ENCODE measurements at regions not wholly inside any gene's neighbourhood (a gene's known extent, or its start where the extent isn't known, plus 50 kb on each side); places are given as distances from the start of the nearest gene placed in this dataset.

DNA sequence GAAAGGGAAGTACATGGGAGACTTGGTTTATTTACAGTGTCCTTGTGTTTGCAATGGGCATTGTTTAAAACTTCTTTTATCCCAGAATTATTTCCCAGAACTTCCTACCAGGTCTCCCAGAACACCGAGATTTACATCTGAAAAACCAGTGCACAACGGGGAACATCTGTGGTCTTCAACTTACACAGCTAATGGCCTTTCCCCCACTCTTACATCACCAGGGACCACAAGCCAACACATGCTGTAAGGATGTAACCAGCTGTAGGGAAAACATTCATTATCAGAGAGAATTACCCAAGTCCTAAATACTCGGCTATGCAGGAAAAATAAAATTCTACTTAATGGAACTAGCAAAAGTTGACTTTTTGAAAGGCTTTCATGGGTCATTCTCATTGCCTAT, 267.6 kb downstream of the DUSP6 start:
- Histone ChIP-seq H3K9me3 (ENCODE audit: insufficient read depth, low read depth) (no peaks in the 10 kb centered on the region), H3K27me3 (ENCODE audit: insufficient read depth, low read depth) (no peaks in the 10 kb centered on the region), H3K4me2 (no peak overlapping the region), H3K4me1 (replicated peaks; ENCODE audit: insufficient read depth) (no peaks in the 10 kb centered on the region), H3K9me2 (ENCODE audit: insufficient read depth) (no peaks in the 10 kb centered on the region), H3K36me3 (ENCODE audit: low read depth) (no peaks in the 10 kb centered on the region), H3F3A (ENCODE audit: insufficient read depth, low read depth) (no peaks in the 10 kb centered on the region), H2AFZ (no peak overlapping the region), H3K4me3 (no peak overlapping the region), H4K20me1 (ENCODE audit: insufficient read depth) (no peaks in the 10 kb centered on the region), H3K79me2 (ENCODE audit: low read depth) (no peaks in the 10 kb centered on the region), H3K27ac (no peak overlapping the region)
- no peak for DNase-seq
- no peak for TF ChIP-seq EZH2 (IDR thresholded peaks at IDR 0.05; ENCODE audit: low read depth)
- TF ChIP-seq, protein P1, sequence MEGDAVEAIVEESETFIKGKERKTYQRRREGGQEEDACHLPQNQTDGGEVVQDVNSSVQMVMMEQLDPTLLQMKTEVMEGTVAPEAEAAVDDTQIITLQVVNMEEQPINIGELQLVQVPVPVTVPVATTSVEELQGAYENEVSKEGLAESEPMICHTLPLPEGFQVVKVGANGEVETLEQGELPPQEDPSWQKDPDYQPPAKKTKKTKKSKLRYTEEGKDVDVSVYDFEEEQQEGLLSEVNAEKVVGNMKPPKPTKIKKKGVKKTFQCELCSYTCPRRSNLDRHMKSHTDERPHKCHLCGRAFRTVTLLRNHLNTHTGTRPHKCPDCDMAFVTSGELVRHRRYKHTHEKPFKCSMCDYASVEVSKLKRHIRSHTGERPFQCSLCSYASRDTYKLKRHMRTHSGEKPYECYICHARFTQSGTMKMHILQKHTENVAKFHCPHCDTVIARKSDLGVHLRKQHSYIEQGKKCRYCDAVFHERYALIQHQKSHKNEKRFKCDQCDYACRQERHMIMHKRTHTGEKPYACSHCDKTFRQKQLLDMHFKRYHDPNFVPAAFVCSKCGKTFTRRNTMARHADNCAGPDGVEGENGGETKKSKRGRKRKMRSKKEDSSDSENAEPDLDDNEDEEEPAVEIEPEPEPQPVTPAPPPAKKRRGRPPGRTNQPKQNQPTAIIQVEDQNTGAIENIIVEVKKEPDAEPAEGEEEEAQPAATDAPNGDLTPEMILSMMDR (conservative IDR thresholded peaks at IDR 0.05), result no peak
- intact Hi-C loops (cut with micrococcal nuclease; ENCODE audit: unreplicated experiment), result no loop called here
- ChIA-PET POLR2A (ENCODE audit: unreplicated experiment) (no interaction called here), CTCF (no interaction called here)
- no TSS peak for BruUV-seq (replicated peaks)

DNA sequence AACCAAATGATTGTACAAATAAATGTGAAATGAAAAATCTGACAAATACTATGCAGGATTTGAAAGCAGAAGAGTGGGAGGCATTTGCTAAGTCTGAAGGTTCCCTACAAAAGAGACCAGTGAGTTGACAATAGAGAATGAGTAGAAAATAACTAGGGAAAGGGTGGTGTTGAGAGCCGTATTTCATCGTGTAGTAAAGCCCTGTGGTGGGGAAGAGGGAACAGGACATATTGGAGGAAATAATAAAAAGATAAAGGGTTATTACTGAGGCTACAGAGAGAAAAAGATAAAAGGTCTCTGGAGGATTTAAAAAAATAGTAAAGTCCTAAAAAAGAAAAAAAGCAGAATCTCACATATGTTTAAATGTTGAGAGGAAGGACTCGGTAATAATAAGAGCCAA, 268.8 kb downstream of the DUSP6 start:
- ChIA-PET CTCF (no interaction called here), POLR2A (ENCODE audit: unreplicated experiment) (no interaction called here)
- H3K9me3 ChIP-seq (ENCODE audit: insufficient read depth, low read depth), result no peaks in the 10 kb centered on the region
- no peaks in the 10 kb centered on the region for H3K9me2 ChIP-seq (ENCODE audit: insufficient read depth)
- no TSS peak for BruUV-seq (replicated peaks)
- H3K36me3 ChIP-seq (ENCODE audit: low read depth), result no peaks in the 10 kb centered on the region
- no peak for DNase-seq
- no peak overlapping the region for H3K4me2 ChIP-seq
- H3K4me1 ChIP-seq (replicated peaks; ENCODE audit: insufficient read depth), result no peaks in the 10 kb centered on the region
- intact Hi-C loops (cut with micrococcal nuclease; ENCODE audit: unreplicated experiment), result no loop called here
- no peaks in the 10 kb centered on the region for H4K20me1 ChIP-seq (ENCODE audit: insufficient read depth)
- no peak overlapping the region for H2AFZ ChIP-seq
- no peaks in the 10 kb centered on the region for H3K79me2 ChIP-seq (ENCODE audit: low read depth)
- no peaks in the 10 kb centered on the region for H3K27me3 ChIP-seq (ENCODE audit: insufficient read depth, low read depth)
- H3K4me3 ChIP-seq, result no peak overlapping the region
- H3F3A ChIP-seq (ENCODE audit: insufficient read depth, low read depth), result no peaks in the 10 kb centered on the region
- TF ChIP-seq, protein P1 (conservative IDR thresholded peaks at IDR 0.05), result no peak
- TF ChIP-seq EZH2 (IDR thresholded peaks at IDR 0.05; ENCODE audit: low read depth), result no peak
- no peak overlapping the region for H3K27ac ChIP-seq

DNA sequence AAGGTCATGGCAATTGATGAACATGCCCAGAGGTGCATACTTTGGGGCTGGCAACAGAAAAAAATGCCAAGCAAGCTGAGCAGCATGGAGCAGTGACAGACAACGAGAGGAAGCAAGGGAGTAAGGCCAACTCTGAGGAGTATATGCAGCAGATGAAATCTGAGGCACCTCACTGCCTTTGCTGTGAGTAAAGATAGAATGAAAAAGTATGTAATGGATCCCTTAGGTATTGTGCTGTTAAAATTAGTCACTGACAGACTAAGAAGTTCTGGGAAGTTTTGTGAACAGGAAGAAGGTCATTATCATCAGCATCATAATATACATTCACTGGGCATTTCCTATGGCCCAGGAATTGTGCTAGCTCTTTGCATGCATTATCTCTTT, 269.9 kb downstream of the DUSP6 start:
- CTCF ChIA-PET, result interaction anchor here (0.5 kb wide), 1 partner anchor 22 kb away, joined by 5 read pairs; no protein-coding TSS in a partner anchor
- Histone ChIP-seq H3K79me2 (ENCODE audit: low read depth) (no peaks in the 10 kb centered on the region), H3K27me3 (ENCODE audit: insufficient read depth, low read depth) (no peaks in the 10 kb centered on the region), H3K36me3 (ENCODE audit: low read depth) (no peaks in the 10 kb centered on the region), H3K9me3 (ENCODE audit: insufficient read depth, low read depth) (no peaks in the 10 kb centered on the region), H3K9me2 (ENCODE audit: insufficient read depth) (no peaks in the 10 kb centered on the region), H3K4me2 (no peak overlapping the region), H3K4me1 (replicated peaks; ENCODE audit: insufficient read depth) (no peaks in the 10 kb centered on the region), H3K4me3 (no peak overlapping the region), H3K27ac (no peak overlapping the region), H4K20me1 (ENCODE audit: insufficient read depth) (no peaks in the 10 kb centered on the region), H2AFZ (no peak overlapping the region), H3F3A (ENCODE audit: insufficient read depth, low read depth) (no peaks in the 10 kb centered on the region)
- TF ChIP-seq, protein P1 (conservative IDR thresholded peaks at IDR 0.05), result no peak
- TF ChIP-seq EZH2 (IDR thresholded peaks at IDR 0.05; ENCODE audit: low read depth), result no peak
- no TSS peak for BruUV-seq (replicated peaks)
- POLR2A ChIA-PET (ENCODE audit: unreplicated experiment), result no interaction called here
- intact Hi-C loops (cut with micrococcal nuclease; ENCODE audit: unreplicated experiment), result no loop called here
- DNase-seq, result no peak
